ENCODE measurements at regions not wholly inside any gene's neighbourhood (a gene's known extent, or its start where the extent isn't known, plus 50 kb on each side); places are given as distances from the start of the nearest gene placed in this dataset.

DNA sequence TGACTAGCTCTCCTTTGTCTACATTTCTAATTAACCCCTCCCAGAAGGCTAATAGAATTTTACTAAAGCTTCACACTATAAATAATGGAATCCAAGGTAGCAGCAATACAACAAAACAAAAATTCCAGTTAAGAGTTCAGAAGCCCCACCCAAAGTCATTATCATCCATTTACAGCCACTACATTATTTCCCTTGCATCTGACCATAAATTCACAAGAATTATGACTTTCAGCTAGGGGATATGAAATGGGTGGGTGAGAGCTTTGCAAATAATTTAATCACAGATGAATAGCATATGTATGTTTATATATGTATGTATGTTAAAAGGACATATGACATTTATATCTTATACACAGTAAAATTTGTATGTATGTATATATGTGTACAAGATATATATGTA is 65.3 kb upstream of the PTGDR start:
- Mint-ChIP-seq H3K27ac (no peak overlapping the region), H3K9me3 (peaks cover 4 to 30% (median 11%) of the 10 kb centered on the region in 11 donors), H3K4me3 (no peak overlapping the region), H3K4me1 (no peaks in the 10 kb centered on the region), H3K27me3 (peaks cover 0 to 12% (median 7%) of the 10 kb centered on the region in 5 donors), H3K36me3 (peaks cover 0 to 9% (median 0%) of the 10 kb centered on the region in 5 donors)
- H3K27ac ChIP-seq (ENCODE audit: low read depth, low read length) = no peak overlapping the region
- ChIA-PET POLR2A (no interaction called here), CTCF (no interaction called here)
- no peaks in the 10 kb centered on the region for H3K4me1 ChIP-seq (ENCODE audit: control insufficient read depth in 2 of 2, insufficient read depth in 2 of 2, low read length in 2 of 2)
- H3K9me3 ChIP-seq (ENCODE audit: control insufficient read depth in 2 of 3, low read length in 3 of 3) = no peaks in the 10 kb centered on the region
- H3K27me3 ChIP-seq (ENCODE audit: control insufficient read depth in 2 of 2, insufficient read depth in 2 of 2, low read length in 2 of 2) = no peaks in the 10 kb centered on the region
- no peak for ATAC-seq
- no peaks in the 10 kb centered on the region for H3K36me3 ChIP-seq (ENCODE audit: control insufficient read depth in 2 of 3, insufficient read depth in 3 of 3, low read length in 3 of 3)
- no peak for DNase-seq
- intact Hi-C loops (cut with micrococcal nuclease) = no loop called here
- no peak overlapping the region for H3K4me3 ChIP-seq (ENCODE audit: low read length)

DNA sequence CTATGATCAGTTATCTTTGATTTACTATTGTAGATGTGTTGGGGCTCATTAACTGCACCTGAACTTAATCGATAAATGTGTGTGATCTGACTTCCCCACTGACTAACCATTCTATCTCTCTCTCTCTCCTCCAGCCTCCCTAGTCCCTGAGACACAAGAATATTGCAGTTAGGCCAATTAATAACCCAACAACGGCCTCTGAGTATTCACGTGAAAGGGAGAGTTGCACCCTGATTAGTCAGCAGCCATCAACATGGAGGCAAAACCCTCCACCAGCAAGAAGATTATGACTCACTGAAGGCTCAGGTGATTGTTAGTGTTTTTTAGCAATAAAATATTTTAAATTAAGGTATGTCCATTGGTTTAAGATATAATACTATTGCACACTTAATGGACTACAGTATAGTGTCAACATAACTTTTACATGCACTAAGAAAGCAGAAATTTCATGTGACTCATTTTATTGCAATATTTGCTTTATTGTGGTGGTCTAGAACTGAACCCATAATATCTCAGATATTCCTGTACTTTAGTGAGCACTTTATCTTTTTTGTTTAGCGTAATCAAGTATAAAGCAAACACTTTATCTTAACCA is 77.1 kb upstream of the PTGDR start:
- no peaks in the 10 kb centered on the region for H3K9me3 ChIP-seq (ENCODE audit: control insufficient read depth in 2 of 3, low read length in 3 of 3)
- intact Hi-C loops (cut with micrococcal nuclease) = no loop called here
- H3K4me1 Mint-ChIP-seq = peaks cover 0 to 15% (median 0%) of the 10 kb centered on the region in 7 donors
- ATAC-seq = no peak
- DNase-seq = no peak
- H3K9me3 Mint-ChIP-seq = peaks cover under 1 to 10% (median 5%) of the 10 kb centered on the region in 11 donors
- H3K27ac Mint-ChIP-seq = no peak overlapping the region
- H3K4me3 ChIP-seq (ENCODE audit: low read length) = no peak overlapping the region
- ChIA-PET CTCF (no interaction called here), POLR2A (no interaction called here)
- H3K27me3 Mint-ChIP-seq = peaks cover 0 to 4% (median 0%) of the 10 kb centered on the region in 5 donors
- no peak overlapping the region for H3K27ac ChIP-seq (ENCODE audit: low read depth, low read length)
- H3K4me1 ChIP-seq (ENCODE audit: control insufficient read depth in 2 of 2, insufficient read depth in 2 of 2, low read length in 2 of 2) = no peaks in the 10 kb centered on the region
- peaks cover 0 to 2% (median 0%) of the 10 kb centered on the region in 5 donors for H3K36me3 Mint-ChIP-seq
- no peaks in the 10 kb centered on the region for H3K27me3 ChIP-seq (ENCODE audit: control insufficient read depth in 2 of 2, insufficient read depth in 2 of 2, low read length in 2 of 2)
- H3K36me3 ChIP-seq (ENCODE audit: control insufficient read depth in 2 of 3, insufficient read depth in 3 of 3, low read length in 3 of 3) = no peaks in the 10 kb centered on the region
- H3K4me3 Mint-ChIP-seq = no peak overlapping the region

DNA sequence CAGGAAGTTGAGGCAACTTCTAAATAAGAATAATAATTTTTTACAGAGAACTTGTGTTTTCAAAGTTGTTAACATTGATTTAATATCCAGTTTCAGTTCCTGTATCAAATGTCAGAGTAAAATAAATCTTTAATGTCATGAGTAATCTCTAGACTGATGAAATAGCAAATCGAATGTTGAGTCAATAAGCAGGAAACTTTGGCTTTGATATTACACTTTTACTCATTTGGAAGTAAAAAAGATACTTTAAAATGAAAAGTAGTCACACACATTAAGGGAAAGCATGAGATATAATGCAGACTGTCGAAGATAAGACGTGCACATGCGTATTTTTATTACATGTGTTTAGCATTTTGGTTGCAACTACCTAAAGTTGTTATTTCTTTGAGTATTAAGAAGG is 78.2 kb upstream of the PTGDR start:
- intact Hi-C loops (cut with micrococcal nuclease) = no loop called here
- no peak overlapping the region for H3K27ac ChIP-seq (ENCODE audit: low read depth, low read length)
- POLR2A ChIA-PET = no interaction called here
- H3K9me3 Mint-ChIP-seq = peaks cover 0 to 6% (median under 1%) of the 10 kb centered on the region in 11 donors
- no peaks in the 10 kb centered on the region for H3K36me3 ChIP-seq (ENCODE audit: control insufficient read depth in 2 of 3, insufficient read depth in 3 of 3, low read length in 3 of 3)
- no peaks in the 10 kb centered on the region for H3K27me3 ChIP-seq (ENCODE audit: control insufficient read depth in 2 of 2, insufficient read depth in 2 of 2, low read length in 2 of 2)
- H3K4me1 Mint-ChIP-seq = peaks cover 0 to 15% (median 0%) of the 10 kb centered on the region in 7 donors
- H3K9me3 ChIP-seq (ENCODE audit: control insufficient read depth in 2 of 3, low read length in 3 of 3) = no peaks in the 10 kb centered on the region
- ATAC-seq = no peak
- DNase-seq = no peak
- peaks cover 0 to 4% (median 0%) of the 10 kb centered on the region in 5 donors for H3K27me3 Mint-ChIP-seq
- H3K4me1 ChIP-seq (ENCODE audit: control insufficient read depth in 2 of 2, insufficient read depth in 2 of 2, low read length in 2 of 2) = no peaks in the 10 kb centered on the region
- H3K4me3 Mint-ChIP-seq = no peak overlapping the region
- H3K36me3 Mint-ChIP-seq = no peaks in the 10 kb centered on the region
- CTCF ChIA-PET = no interaction called here
- no peak overlapping the region for H3K4me3 ChIP-seq (ENCODE audit: low read length)
- H3K27ac Mint-ChIP-seq = no peak overlapping the region

DNA sequence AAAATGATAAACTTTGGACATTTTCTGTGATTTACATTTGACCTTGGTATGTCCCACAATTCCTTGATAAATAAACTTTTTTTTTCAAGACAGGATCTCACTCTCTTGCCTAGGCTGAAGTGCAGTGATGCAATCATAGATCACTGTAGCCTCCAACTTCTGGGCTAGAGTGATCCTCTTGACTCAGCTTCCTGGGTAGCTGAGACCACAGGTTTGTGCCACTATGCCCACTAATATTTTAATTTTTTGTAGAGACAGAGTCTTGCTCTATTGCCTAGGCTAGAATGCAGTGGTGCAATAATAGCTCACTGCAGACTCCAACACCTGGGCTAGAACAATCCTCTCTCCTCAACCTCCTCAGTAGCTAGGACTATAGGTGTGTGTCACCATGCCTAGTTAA is 79.1 kb upstream of the PTGDR start:
- Mint-ChIP-seq H3K4me3 (no peak overlapping the region), H3K27ac (no peak overlapping the region), H3K9me3 (peaks cover 0 to 8% (median under 1%) of the 10 kb centered on the region in 11 donors), H3K27me3 (peaks cover 0 to 4% (median 0%) of the 10 kb centered on the region in 5 donors), H3K4me1 (peaks cover 0 to 15% (median 0%) of the 10 kb centered on the region in 7 donors), H3K36me3 (no peaks in the 10 kb centered on the region)
- no peak overlapping the region for H3K27ac ChIP-seq (ENCODE audit: low read depth, low read length)
- POLR2A ChIA-PET = no interaction called here
- H3K9me3 ChIP-seq (ENCODE audit: control insufficient read depth in 2 of 3, low read length in 3 of 3) = no peaks in the 10 kb centered on the region
- ATAC-seq (no peak), DNase-seq (no peak)
- no peaks in the 10 kb centered on the region for H3K27me3 ChIP-seq (ENCODE audit: control insufficient read depth in 2 of 2, insufficient read depth in 2 of 2, low read length in 2 of 2)
- no peaks in the 10 kb centered on the region for H3K4me1 ChIP-seq (ENCODE audit: control insufficient read depth in 2 of 2, insufficient read depth in 2 of 2, low read length in 2 of 2)
- CTCF ChIA-PET = no interaction called here
- H3K36me3 ChIP-seq (ENCODE audit: control insufficient read depth in 2 of 3, insufficient read depth in 3 of 3, low read length in 3 of 3) = no peaks in the 10 kb centered on the region
- intact Hi-C loops (cut with micrococcal nuclease) = no loop called here
- no peak overlapping the region for H3K4me3 ChIP-seq (ENCODE audit: low read length)

DNA sequence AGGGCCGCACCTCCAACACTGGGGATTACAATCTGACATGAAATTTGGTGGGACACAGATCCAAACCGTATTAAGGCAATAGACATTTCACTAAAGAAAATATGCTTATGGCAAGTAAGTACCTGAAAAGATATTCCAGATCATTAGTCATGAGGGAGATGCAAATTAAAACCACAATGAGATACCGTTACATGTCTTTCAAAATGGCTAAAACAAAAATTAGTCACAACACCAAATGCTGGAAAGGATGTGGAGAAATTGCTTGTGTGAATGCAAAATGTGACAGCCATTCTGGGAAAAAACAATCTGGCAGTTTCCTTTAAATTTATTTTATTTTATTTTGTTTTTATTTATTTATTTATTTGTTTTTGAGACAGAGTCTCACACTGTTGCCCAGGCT is 82.3 kb upstream of the PTGDR start:
- H3K9me3 ChIP-seq (ENCODE audit: control insufficient read depth in 2 of 3, low read length in 3 of 3) = no peaks in the 10 kb centered on the region
- intact Hi-C loops (cut with micrococcal nuclease) = no loop called here
- ChIA-PET CTCF (no interaction called here), POLR2A (no interaction called here)
- peaks cover 0 to 23% (median 14%) of the 10 kb centered on the region in 11 donors for H3K9me3 Mint-ChIP-seq
- DNase-seq (no peak), ATAC-seq (no peak)
- H3K27ac Mint-ChIP-seq = no peak overlapping the region
- no peak overlapping the region for H3K27ac ChIP-seq (ENCODE audit: low read depth, low read length)
- H3K4me1 ChIP-seq (ENCODE audit: control insufficient read depth in 2 of 2, insufficient read depth in 2 of 2, low read length in 2 of 2) = no peaks in the 10 kb centered on the region
- peaks cover 0 to 9% (median 0%) of the 10 kb centered on the region in 5 donors for H3K36me3 Mint-ChIP-seq
- H3K36me3 ChIP-seq (ENCODE audit: control insufficient read depth in 2 of 3, insufficient read depth in 3 of 3, low read length in 3 of 3) = no peaks in the 10 kb centered on the region
- no peak overlapping the region for H3K4me3 Mint-ChIP-seq
- no peaks in the 10 kb centered on the region for H3K27me3 ChIP-seq (ENCODE audit: control insufficient read depth in 2 of 2, insufficient read depth in 2 of 2, low read length in 2 of 2)
- peaks cover 0 to 15% (median 0%) of the 10 kb centered on the region in 7 donors for H3K4me1 Mint-ChIP-seq
- peaks cover 0 to 3% (median 0%) of the 10 kb centered on the region in 5 donors for H3K27me3 Mint-ChIP-seq
- no peak overlapping the region for H3K4me3 ChIP-seq (ENCODE audit: low read length)

DNA sequence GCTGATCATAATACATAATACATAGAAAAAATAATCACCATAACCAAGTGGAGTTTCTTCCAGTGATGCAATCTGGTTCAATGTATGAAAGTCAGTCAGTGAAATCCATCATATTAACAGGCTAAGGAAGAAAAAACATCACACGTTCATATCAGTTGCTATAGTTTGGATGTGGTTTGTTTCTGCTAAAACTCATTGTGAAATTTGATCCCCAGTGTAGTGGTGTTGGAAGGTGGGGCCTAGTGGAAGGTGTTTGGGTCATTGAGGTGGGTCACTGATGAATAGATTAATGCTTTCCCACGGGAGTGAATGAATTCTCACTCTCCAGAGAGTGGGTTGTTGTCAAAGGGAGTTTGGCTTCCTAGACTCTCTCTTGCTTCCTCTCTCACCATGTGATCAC is 84.6 kb upstream of the PTGDR start:
- no peaks in the 10 kb centered on the region for H3K36me3 ChIP-seq (ENCODE audit: control insufficient read depth in 2 of 3, insufficient read depth in 3 of 3, low read length in 3 of 3)
- no peak overlapping the region for H3K27ac Mint-ChIP-seq
- no peak overlapping the region for H3K4me3 ChIP-seq (ENCODE audit: low read length)
- ChIA-PET CTCF (no interaction called here), POLR2A (no interaction called here)
- H3K4me1 Mint-ChIP-seq = peaks cover 0 to 13% (median 0%) of the 10 kb centered on the region in 7 donors
- H3K27me3 ChIP-seq (ENCODE audit: control insufficient read depth in 2 of 2, insufficient read depth in 2 of 2, low read length in 2 of 2) = no peaks in the 10 kb centered on the region
- no peaks in the 10 kb centered on the region for H3K9me3 ChIP-seq (ENCODE audit: control insufficient read depth in 2 of 3, low read length in 3 of 3)
- H3K27me3 Mint-ChIP-seq = peaks cover 0 to 3% (median 0%) of the 10 kb centered on the region in 5 donors
- H3K4me3 Mint-ChIP-seq = no peak overlapping the region
- no peak overlapping the region for H3K27ac ChIP-seq (ENCODE audit: low read depth, low read length)
- no peak for DNase-seq
- peaks cover 0 to 27% (median 16%) of the 10 kb centered on the region in 11 donors for H3K9me3 Mint-ChIP-seq
- H3K36me3 Mint-ChIP-seq = peaks cover 0 to 11% (median 0%) of the 10 kb centered on the region in 5 donors
- H3K4me1 ChIP-seq (ENCODE audit: control insufficient read depth in 2 of 2, insufficient read depth in 2 of 2, low read length in 2 of 2) = peaks cover 0 to 4% of the 10 kb centered on the region in 2 donors
- ATAC-seq = no peak
- intact Hi-C loops (cut with micrococcal nuclease) = no loop called here

DNA sequence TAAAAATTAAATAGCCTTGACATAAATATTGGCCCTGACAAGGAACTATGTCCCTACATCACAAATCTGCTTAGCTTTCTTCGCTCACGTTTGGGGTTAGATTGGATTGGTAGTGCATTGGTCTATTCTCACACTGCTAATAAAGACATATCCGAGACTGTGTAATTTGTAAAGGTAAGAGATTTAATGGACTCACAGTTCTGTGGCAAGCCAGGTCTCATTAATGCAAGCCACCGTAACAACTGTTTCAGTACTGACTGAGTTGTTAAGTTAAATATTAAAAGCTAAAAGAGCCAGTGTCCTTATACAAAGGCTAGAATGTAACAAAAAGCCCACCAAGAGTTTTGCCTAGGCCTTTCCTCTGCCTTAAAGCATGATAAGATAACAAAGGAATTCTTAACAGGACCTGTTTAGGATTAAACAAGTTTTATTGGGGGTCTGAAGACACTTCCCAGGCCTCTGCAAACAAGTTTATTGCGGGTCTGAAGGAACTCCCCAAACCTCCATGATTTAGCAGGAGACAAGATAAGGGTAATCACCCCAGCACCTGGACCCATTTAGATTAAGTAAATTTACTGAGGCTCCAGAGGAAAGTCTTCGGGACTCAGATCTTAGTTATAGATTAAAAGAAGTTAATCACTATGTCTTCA is 88.2 kb upstream of the PTGDR start:
- ChIA-PET CTCF (no interaction called here), POLR2A (no interaction called here)
- no peaks in the 10 kb centered on the region for H3K27me3 ChIP-seq (ENCODE audit: control insufficient read depth in 2 of 2, insufficient read depth in 2 of 2, low read length in 2 of 2)
- DNase-seq (no peak), ATAC-seq (no peak)
- no peak overlapping the region for H3K4me3 Mint-ChIP-seq
- H3K4me1 ChIP-seq (ENCODE audit: control insufficient read depth in 2 of 2, insufficient read depth in 2 of 2, low read length in 2 of 2) = peaks cover 14 to 37% of the 10 kb centered on the region in 2 donors
- no peak overlapping the region for H3K27ac Mint-ChIP-seq
- no peaks in the 10 kb centered on the region for H3K27me3 Mint-ChIP-seq
- peaks cover 15 to 32% (median 18%) of the 10 kb centered on the region in 7 donors for H3K4me1 Mint-ChIP-seq
- H3K36me3 Mint-ChIP-seq = peaks cover 0 to 27% (median 0%) of the 10 kb centered on the region in 5 donors
- intact Hi-C loops (cut with micrococcal nuclease) = no loop called here
- peaks cover 0 to 34% (median 15%) of the 10 kb centered on the region in 11 donors for H3K9me3 Mint-ChIP-seq
- no peak overlapping the region for H3K27ac ChIP-seq (ENCODE audit: low read depth, low read length)
- no peaks in the 10 kb centered on the region for H3K36me3 ChIP-seq (ENCODE audit: control insufficient read depth in 2 of 3, insufficient read depth in 3 of 3, low read length in 3 of 3)
- H3K9me3 ChIP-seq (ENCODE audit: control insufficient read depth in 2 of 3, low read length in 3 of 3) = no peaks in the 10 kb centered on the region
- no peak overlapping the region for H3K4me3 ChIP-seq (ENCODE audit: low read length)

Data from naive thymus-derived CD4-positive, alpha-beta T cell (primary cell).